BLaER1 treated with 17β-estradiol and CSF1 and Interleukin-3, amounts not matched to agents 10 nM and 100 nM (cell line): ENCODE measurements at regions not wholly inside any gene's neighbourhood (a gene's known extent, or its start where the extent isn't known, plus 50 kb on each side); places are given as distances from the start of the nearest gene placed in this dataset.
A peak's percentile ranks its signal among the peaks of the same experiment; 100 is the strongest.

ENCODE experiments used
- H3K27ac ChIP-seq, 11 experiments: shearing (Covaris generic); formaldehyde crosslinking; 2 replicates each; pipeline ENCODE4 v1.8.1; 2022
- H3K27me3 ChIP-seq, 11 experiments: shearing (Covaris generic); formaldehyde crosslinking; 2 replicates each; pipeline ENCODE4 v1.8.1; 2022
- H3K36me3 ChIP-seq, 11 experiments: shearing (Covaris generic); formaldehyde crosslinking; 2 replicates each; pipeline ENCODE4 v1.8.1; 2022
- H3K4me1 ChIP-seq, 10 experiments: shearing (Covaris generic); formaldehyde crosslinking; 2 replicates each; pipeline ENCODE4 v1.8.1; 2022
- H3K4me2 ChIP-seq, 11 experiments: shearing (Covaris generic); formaldehyde crosslinking; 2 replicates each; pipeline ENCODE4 v1.8.1; 2022
- H3K4me3 ChIP-seq, 10 experiments: shearing (Covaris generic); formaldehyde crosslinking; 2 replicates each; pipeline ENCODE4 v1.8.1; 2022
- H3K9ac ChIP-seq, 11 experiments: shearing (Covaris generic); formaldehyde crosslinking; 2 replicates each; pipeline ENCODE4 v1.8.1; 2022
- H3K9me3 ChIP-seq, 11 experiments: shearing (Covaris generic); formaldehyde crosslinking; replicated peaks in 1 of 11; 2 replicates each; pipeline ENCODE4 v1.8.1; 2022
- H4K20me1 ChIP-seq, 11 experiments: shearing (Covaris generic); formaldehyde crosslinking; 2 replicates each; pipeline ENCODE4 v1.8.1; 2022
- Cebpa-rat ChIP-seq, 11 experiments: shearing (Covaris generic); IDR thresholded peaks; 2 replicates each; pipeline ENCODE4 v1.8.1; 2022

DNA sequence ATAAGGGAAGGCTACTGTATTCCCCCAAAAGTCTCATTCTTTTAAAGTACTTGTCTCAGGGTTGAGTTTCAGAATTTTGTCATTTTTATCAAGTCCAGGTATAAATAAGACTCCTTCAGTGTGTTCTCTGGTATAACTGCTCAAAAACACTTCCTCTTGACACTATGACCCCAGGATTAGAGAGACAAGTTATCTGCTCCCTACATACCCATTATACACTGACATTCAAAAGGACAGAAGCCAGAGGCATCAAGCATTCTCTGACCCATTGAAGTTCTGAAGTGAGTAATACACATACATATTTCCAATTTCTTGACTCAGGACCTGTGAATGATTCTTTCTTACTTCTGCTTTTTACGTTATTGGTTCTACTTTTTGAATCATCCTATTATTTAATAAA is 447.8 kb upstream of the CNTN5 start:
- H3K27ac ChIP-seq, result no peak overlapping the region
- H3K36me3 ChIP-seq, result no peaks in the 10 kb centered on the region

GRCh38 chr11:98587884-98588283 is 432.9 kb upstream of the CNTN5 start:
- Histone ChIP-seq H3K9ac (no peak overlapping the region), H3K9me3 (peaks cover 0 to 6% (median 0%) of the 10 kb centered on the region in 11 experiments; a peak in 3 of 22 replicates), H3K36me3 (no peaks in the 10 kb centered on the region), H3K27me3 (no peaks in the 10 kb centered on the region), H3K4me1 (peaks cover 0 to 9% (median 0%) of the 10 kb centered on the region in 10 experiments; a peak in 3 of 20 replicates), H3K4me2 (0 out of 22 replicates have a peak overlapping the region, but pooled peaks of 1 of the 11 experiments have one; percentile 18), H3K4me3 (no peak overlapping the region), H4K20me1 (no peaks in the 10 kb centered on the region), H3K27ac (no peak overlapping the region)
- TF ChIP-seq Cebpa-rat (IDR thresholded peaks at IDR 0.05), result no peak

More for the DNA sequence above, 447.8 kb upstream of the CNTN5 start:
- no peak overlapping the region for H3K4me3 ChIP-seq
- no peaks in the 10 kb centered on the region for H3K9me3 ChIP-seq
- H3K9ac ChIP-seq, result no peak overlapping the region
- no peak overlapping the region for H3K4me2 ChIP-seq
- H4K20me1 ChIP-seq, result no peaks in the 10 kb centered on the region
- H3K4me1 ChIP-seq, result no peaks in the 10 kb centered on the region
- no peaks in the 10 kb centered on the region for H3K27me3 ChIP-seq
- no peak for TF ChIP-seq Cebpa-rat (IDR thresholded peaks at IDR 0.05)

DNA sequence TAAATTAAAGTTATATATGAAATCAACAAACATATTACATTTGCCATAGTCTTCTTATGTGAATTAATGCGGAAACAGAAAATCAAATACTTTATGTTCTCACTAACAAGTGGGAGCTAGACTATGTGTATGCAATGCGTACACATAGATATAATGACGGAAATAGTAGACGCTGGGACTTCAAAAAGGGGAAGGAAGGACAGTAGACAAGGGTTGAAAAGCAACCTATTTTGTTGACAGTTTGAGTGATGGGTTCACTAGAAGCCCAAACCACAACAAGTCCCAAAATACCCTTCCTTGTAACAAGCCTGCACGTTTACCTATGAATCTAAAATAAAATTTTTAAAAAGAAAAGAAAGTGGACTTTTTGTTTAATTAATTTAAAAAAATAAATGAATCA is 430.8 kb upstream of the CNTN5 start:
- H3K9ac ChIP-seq, result no peak overlapping the region
- TF ChIP-seq Cebpa-rat (IDR thresholded peaks at IDR 0.05), result no peak
- peaks cover 0 to 9% (median 0%) of the 10 kb centered on the region in 10 experiments; a peak in 3 of 20 replicates for H3K4me1 ChIP-seq
- H3K9me3 ChIP-seq, result peaks cover 0 to 6% (median 0%) of the 10 kb centered on the region in 11 experiments; a peak in 3 of 22 replicates
- H3K27me3 ChIP-seq, result no peaks in the 10 kb centered on the region
- H3K4me2 ChIP-seq, result peak overlapping the region in 2 of 11 experiments; percentile 12 to 41; a peak in 2 of 22 replicates
- no peak overlapping the region for H3K4me3 ChIP-seq
- no peaks in the 10 kb centered on the region for H3K36me3 ChIP-seq
- no peaks in the 10 kb centered on the region for H4K20me1 ChIP-seq
- H3K27ac ChIP-seq, result no peak overlapping the region

GRCh38 chr11:98600103-98600502 is 420.6 kb upstream of the CNTN5 start:
- Histone ChIP-seq H3K4me2 (no peak overlapping the region), H3K4me1 (no peaks in the 10 kb centered on the region), H3K36me3 (no peaks in the 10 kb centered on the region), H4K20me1 (no peaks in the 10 kb centered on the region), H3K9me3 (no peaks in the 10 kb centered on the region), H3K9ac (no peak overlapping the region), H3K27me3 (no peaks in the 10 kb centered on the region), H3K27ac (no peak overlapping the region), H3K4me3 (no peak overlapping the region)
- no peak for TF ChIP-seq Cebpa-rat (IDR thresholded peaks at IDR 0.05)

DNA sequence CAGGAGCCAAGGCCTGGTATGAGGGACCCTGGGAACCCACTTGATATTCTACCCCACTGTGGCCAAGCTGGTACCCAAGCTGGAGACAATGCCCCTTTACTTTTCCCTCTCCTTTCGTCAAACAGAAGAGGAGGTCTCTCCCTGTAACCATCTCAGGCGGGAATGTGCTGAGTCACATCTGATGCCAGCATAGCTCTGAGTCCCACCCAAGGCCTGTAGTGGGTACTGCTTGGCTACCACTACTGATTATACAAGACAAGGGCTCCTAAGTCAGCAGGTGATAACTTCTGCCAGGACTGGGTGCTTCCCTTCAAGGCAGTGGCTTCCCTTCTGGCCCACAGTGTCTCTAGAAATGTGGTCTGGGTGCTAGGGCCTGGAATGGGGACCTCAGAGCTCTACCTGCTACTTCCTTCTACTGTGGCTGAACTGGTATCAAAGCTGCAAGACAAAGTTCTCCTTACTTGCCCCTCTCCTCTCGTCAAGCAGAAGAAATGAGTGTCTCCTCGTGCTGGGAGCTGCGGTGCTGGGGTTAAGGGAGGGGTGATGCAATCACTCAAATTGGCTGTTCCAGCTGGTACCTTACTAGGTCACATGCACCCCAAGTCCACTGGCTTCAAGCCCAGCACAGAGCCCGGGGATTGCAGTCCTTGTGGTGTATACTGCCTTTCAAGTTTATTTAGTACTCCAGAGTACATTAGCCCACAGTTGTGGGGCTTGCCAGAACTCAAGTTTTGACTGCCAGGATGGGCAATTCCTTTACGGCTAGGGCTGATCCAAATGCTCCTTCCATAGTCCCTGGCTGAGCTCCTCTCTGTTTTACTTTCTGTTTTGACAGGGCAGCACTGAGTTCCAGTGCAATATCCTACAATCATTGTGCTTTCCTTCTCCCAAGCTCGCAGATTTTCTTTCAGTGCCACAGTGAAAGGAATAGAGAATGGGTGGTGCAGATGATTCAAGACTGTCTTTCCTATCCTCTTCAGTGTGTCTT is 419.7 kb upstream of the CNTN5 start:
- peak in 1 of 11 experiments; percentile 14; a peak in 1 of 22 replicates for TF ChIP-seq Cebpa-rat (IDR thresholded peaks at IDR 0.05)
- Histone ChIP-seq H3K27me3 (no peaks in the 10 kb centered on the region), H3K27ac (no peak overlapping the region), H3K9me3 (no peaks in the 10 kb centered on the region), H4K20me1 (no peaks in the 10 kb centered on the region), H3K36me3 (no peaks in the 10 kb centered on the region), H3K9ac (no peak overlapping the region), H3K4me1 (no peaks in the 10 kb centered on the region), H3K4me2 (no peak overlapping the region), H3K4me3 (no peak overlapping the region)

- Histone ChIP-seq H3K4me3 (no peak overlapping the region), H3K9me3 (peaks cover 7 to 30% (median 27%) of the 10 kb centered on the region in 11 experiments; a peak in 21 of 22 replicates), H3K27me3 (no peaks in the 10 kb centered on the region), H4K20me1 (no peaks in the 10 kb centered on the region), H3K9ac (no peak overlapping the region), H3K4me2 (no peak overlapping the region), H3K4me1 (no peaks in the 10 kb centered on the region), H3K36me3 (no peaks in the 10 kb centered on the region), H3K27ac (no peak overlapping the region)
- no peak for TF ChIP-seq Cebpa-rat (IDR thresholded peaks at IDR 0.05)
Measured at GRCh38 chr11:98616098-98616655, 404.6 kb upstream of the CNTN5 start.

DNA sequence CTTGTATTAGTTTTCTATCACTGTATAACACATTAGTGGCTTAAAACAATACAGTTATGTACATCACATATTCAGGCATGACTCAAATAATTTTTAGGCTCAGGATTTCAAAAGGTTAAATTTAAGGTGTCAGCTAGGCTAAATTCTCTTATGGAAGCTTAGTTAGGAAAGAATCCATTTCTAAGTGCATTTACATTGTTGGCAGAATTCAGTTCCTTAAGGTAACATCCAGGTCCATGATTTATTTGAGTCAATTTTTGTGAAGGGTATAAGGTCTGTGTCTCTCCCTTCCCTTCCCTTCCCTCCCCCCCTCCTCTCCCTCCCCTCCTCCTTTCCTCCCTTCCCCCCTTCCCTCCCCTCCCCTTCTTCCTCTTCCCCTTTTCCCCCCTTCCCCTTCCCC is 399.0 kb upstream of the CNTN5 start:
- H3K4me2 ChIP-seq, result no peak overlapping the region
- H3K9me3 ChIP-seq, result peaks cover 7 to 37% (median 27%) of the 10 kb centered on the region in 11 experiments; a peak in 21 of 22 replicates
- no peak for TF ChIP-seq Cebpa-rat (IDR thresholded peaks at IDR 0.05)
- no peaks in the 10 kb centered on the region for H3K27me3 ChIP-seq
- no peak overlapping the region for H3K9ac ChIP-seq
- H3K27ac ChIP-seq, result no peak overlapping the region
- no peaks in the 10 kb centered on the region for H3K4me1 ChIP-seq
- H4K20me1 ChIP-seq, result no peaks in the 10 kb centered on the region
- no peak overlapping the region for H3K4me3 ChIP-seq
- H3K36me3 ChIP-seq, result no peaks in the 10 kb centered on the region

GRCh38 chr11:98625526-98625925 is 395.2 kb upstream of the CNTN5 start:
- Histone ChIP-seq H4K20me1 (no peaks in the 10 kb centered on the region), H3K9me3 (peaks cover 0 to 11% (median 1%) of the 10 kb centered on the region in 11 experiments; a peak in 12 of 22 replicates)
- TF ChIP-seq Cebpa-rat (IDR thresholded peaks at IDR 0.05), result no peak

DNA sequence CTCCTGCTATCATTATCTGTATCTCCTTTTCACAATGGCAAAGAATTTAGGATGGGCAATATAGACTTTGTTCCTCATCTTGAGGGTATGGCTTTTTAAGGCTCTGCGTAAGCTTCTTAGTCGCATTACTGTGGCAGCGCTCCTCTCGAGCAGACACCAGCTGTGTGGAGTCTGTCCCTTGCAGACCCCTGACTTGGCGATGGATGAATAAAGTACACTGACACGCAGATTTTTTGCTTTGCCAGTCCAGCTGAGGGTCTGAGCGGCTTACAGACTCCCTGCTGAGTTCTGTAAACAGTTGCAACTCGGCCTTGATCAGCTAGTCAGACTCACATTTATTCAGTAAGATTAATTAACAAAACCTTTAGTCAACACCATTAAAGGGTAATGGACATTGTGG is 390.0 kb upstream of the CNTN5 start:
- no peak overlapping the region for H3K9ac ChIP-seq
- no peaks in the 10 kb centered on the region for H3K4me1 ChIP-seq
- no peaks in the 10 kb centered on the region for H4K20me1 ChIP-seq
- no peak for TF ChIP-seq Cebpa-rat (IDR thresholded peaks at IDR 0.05)
- H3K9me3 ChIP-seq, result peaks cover 0 to 3% (median 0%) of the 10 kb centered on the region in 11 experiments; a peak in 1 of 22 replicates
- H3K27ac ChIP-seq, result no peak overlapping the region
- no peak overlapping the region for H3K4me3 ChIP-seq
- no peaks in the 10 kb centered on the region for H3K27me3 ChIP-seq
- H3K4me2 ChIP-seq, result no peak overlapping the region
- no peaks in the 10 kb centered on the region for H3K36me3 ChIP-seq

More at GRCh38 chr11:98625526-98625925, 395.2 kb upstream of the CNTN5 start:
- Histone ChIP-seq H3K4me1 (no peaks in the 10 kb centered on the region), H3K9ac (no peak overlapping the region), H3K27me3 (no peaks in the 10 kb centered on the region), H3K36me3 (no peaks in the 10 kb centered on the region), H3K4me3 (no peak overlapping the region), H3K4me2 (no peak overlapping the region), H3K27ac (no peak overlapping the region)
